ENCODE measurements at regions not wholly inside any gene's neighbourhood (a gene's known extent, or its start where the extent isn't known, plus 50 kb on each side); places are given as distances from the start of the nearest gene placed in this dataset.
"Not testable (repeated sequence)": the region's sequence is repeated elsewhere in the genome, so short reads cannot be mapped to it uniquely, and the experiment has no call there.

DNA sequence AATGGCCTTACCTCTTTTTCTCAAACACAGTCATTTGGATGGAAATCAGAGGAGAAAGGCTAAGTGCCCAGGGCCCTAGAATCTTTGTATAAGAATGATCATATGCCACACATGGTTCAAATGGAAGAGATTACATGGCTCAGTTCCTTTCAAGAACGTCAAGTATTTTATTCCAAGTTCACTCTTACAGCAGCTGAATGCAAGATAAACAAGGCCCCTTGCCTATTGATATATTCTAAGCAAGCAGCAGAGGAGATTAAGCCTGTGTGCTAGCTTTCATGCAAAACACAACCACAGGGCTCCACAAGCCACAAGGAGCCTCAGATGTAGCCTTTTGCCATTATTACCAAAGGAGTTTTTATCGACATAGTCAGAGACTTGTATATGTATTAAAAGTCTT is 55.3 kb upstream of the SLCO6A1 start:
- CTCF ChIA-PET, result no interaction called here
- Mint-ChIP-seq H3K9me3 (no peaks in the 10 kb centered on the region), H3K4me3 (no peak overlapping the region), H3K4me1 (no peaks in the 10 kb centered on the region), H3K27me3 (peaks cover 9% of the 10 kb centered on the region), H3K27ac (no peak overlapping the region), H3K36me3 (ENCODE audit: low read depth) (no peaks in the 10 kb centered on the region)
- POLR2A ChIA-PET, result no interaction called here
- DNase-seq, result no peak

DNA sequence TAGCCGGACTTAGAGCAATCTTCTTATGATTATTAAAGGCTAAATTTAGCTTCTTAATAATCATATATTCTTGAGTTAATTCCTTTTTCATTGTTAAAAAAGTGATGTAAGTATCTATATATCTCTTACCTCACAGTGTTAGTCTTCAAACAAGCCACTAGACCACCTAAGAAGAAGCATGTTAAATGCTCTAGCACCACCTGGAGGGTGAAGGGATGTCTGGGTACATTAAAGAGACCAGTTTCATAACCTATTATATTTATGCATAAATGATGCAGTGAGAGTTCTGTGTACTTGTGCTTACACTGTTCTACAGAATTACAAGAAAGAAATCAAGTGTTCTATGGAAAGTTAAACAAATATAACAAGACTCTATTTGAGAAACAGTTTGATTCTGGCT is 55.9 kb upstream of the SLCO6A1 start:
- ChIA-PET CTCF (no interaction called here), POLR2A (no interaction called here)
- H3K9me3 Mint-ChIP-seq, result no peaks in the 10 kb centered on the region
- no peak overlapping the region for H3K4me3 Mint-ChIP-seq
- peaks cover 9% of the 10 kb centered on the region for H3K27me3 Mint-ChIP-seq
- H3K4me1 Mint-ChIP-seq, result no peaks in the 10 kb centered on the region
- no peak for DNase-seq
- no peak overlapping the region for H3K27ac Mint-ChIP-seq
- no peaks in the 10 kb centered on the region for H3K36me3 Mint-ChIP-seq (ENCODE audit: low read depth)

DNA sequence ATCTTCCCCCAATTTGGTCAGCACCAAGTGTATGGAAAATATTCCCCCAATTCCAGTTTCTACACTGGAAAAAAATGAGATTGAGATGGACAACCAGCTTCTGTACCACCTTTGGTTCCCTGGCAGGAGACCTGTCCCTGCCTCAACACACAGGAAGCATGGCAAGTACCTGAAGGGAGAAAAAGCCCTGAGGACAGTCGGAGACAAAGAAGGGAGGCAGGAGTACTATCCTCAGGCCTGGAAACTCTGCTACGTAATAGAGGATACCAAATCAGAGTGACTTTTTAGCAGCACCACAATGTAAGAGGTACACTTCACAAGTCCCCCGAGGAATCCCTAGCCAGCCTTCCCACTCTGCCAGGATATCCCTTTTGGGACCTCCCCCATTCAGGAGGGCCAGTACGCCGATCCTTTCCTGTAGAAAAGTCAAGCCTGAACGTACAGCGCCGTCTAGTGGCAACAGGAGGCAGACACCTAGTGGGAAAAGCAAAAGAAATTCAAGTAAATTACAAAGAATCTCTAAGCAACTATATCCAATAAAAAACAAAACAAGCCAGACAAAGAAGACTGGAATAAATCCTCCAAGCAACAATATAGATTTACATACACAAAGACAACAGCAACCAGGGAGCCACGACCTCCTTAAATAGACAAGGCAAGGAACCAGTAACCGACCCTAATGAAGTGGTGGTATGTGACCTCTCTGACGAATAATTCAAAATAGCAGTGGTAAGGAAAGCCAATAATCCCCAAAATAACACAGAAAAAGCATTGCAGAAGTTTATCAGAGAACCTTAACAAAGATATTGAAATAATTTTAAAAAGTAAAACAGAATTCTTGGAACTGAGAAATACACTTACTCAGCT is 63.3 kb upstream of the SLCO6A1 start:
- Mint-ChIP-seq H3K4me1 (no peaks in the 10 kb centered on the region), H3K27ac (no peak overlapping the region), H3K27me3 (peaks cover 5% of the 10 kb centered on the region), H3K9me3 (no peaks in the 10 kb centered on the region), H3K4me3 (no peak overlapping the region), H3K36me3 (ENCODE audit: low read depth) (no peaks in the 10 kb centered on the region)
- peak; percentile 21 for DNase-seq
- CTCF ChIA-PET, result no interaction called here
- POLR2A ChIA-PET, result no interaction called here

DNA sequence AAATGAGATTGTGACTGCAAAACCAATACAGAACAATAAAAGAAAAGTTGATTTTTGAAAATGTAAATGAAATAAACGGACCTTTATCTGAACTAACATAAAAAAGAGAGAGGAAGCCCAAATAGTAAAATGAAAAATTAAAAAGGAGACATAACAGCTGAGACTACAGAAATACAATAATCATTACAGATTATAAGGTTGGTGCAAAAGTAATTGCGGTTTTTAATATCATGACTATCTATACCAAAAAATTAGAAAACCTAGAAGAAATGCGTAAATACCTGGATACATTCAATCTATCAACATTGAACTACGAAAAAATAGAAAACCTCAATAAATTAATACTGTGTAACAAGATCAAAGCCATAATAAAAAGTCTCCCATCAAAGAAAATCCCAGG is 71.9 kb upstream of the SLCO6A1 start:
- no peak overlapping the region for H3K4me3 Mint-ChIP-seq
- peaks cover 13% of the 10 kb centered on the region for H3K27me3 Mint-ChIP-seq
- DNase-seq, result no peak
- ChIA-PET CTCF (no interaction called here), POLR2A (no interaction called here)
- no peaks in the 10 kb centered on the region for H3K9me3 Mint-ChIP-seq
- H3K27ac Mint-ChIP-seq, result no peak overlapping the region
- no peaks in the 10 kb centered on the region for H3K4me1 Mint-ChIP-seq
- H3K36me3 Mint-ChIP-seq (ENCODE audit: low read depth), result no peaks in the 10 kb centered on the region

DNA sequence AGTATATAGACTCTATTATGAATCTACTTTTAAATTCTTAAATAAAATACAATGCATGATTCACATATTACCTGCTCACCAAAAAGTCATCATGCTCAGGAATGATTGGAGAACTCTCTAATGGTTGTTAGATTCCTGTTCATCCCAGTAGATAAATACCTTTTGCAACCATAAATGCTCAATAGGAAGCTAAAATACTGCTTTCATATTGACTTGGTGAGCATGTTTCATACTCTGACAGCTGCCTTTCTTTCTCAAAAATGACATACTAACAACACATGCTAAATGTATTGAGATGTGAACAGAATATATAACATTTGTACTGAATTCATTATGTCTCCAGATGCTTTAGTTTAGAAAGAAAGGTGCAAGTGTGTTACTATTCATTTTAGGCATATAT is 79.6 kb upstream of the SLCO6A1 start:
- Mint-ChIP-seq H3K27me3 (peaks cover 5% of the 10 kb centered on the region), H3K9me3 (no peaks in the 10 kb centered on the region), H3K27ac (no peak overlapping the region), H3K36me3 (ENCODE audit: low read depth) (no peaks in the 10 kb centered on the region), H3K4me1 (no peaks in the 10 kb centered on the region), H3K4me3 (no peak overlapping the region)
- ChIA-PET POLR2A (no interaction called here), CTCF (no interaction called here)
- DNase-seq, result no peak

DNA sequence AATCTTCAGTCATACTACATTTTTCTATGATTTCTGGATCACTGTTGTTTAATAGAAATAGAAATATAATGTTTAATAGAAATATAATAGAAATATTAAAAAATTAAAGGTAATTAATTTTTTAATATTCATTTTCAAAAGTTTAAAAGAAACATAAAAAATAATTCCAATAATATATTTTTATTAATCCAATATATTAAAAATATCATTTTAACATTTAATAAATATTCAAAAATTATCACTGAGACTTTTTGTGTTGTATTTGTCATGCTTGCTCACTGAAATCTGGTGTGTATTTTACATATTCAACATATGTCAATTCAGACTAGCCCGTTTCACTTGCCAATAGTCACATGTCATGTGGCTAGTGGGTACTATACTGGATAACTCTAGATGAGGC is 80.6 kb upstream of the SLCO6A1 start:
- no peak for DNase-seq
- H3K4me1 Mint-ChIP-seq, result no peaks in the 10 kb centered on the region
- H3K27me3 Mint-ChIP-seq, result peaks cover 5% of the 10 kb centered on the region
- H3K27ac Mint-ChIP-seq, result no peak overlapping the region
- ChIA-PET POLR2A (no interaction called here), CTCF (no interaction called here)
- H3K4me3 Mint-ChIP-seq, result no peak overlapping the region
- no peaks in the 10 kb centered on the region for H3K9me3 Mint-ChIP-seq
- no peaks in the 10 kb centered on the region for H3K36me3 Mint-ChIP-seq (ENCODE audit: low read depth)

DNA sequence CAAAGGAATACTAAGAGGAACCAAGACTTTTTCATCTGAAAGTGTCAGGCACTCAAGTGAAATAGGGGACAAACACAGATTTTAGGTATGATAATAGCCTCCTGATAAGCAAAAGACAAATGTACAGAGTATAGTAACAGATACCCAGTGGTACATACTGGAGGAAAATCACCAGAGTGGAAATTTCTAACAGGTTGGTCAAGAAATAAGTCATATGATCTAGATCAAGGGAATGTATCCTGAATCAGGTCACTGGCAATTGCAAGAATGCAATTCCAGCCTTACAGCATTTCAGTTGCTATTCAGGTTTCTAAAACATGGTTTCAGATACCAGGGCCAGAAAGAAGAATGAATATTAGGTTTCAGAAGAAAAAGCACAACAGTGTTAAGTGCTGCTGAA is 82.2 kb upstream of the SLCO6A1 start:
- no peak for DNase-seq
- no peaks in the 10 kb centered on the region for H3K4me1 Mint-ChIP-seq
- POLR2A ChIA-PET, result no interaction called here
- H3K4me3 Mint-ChIP-seq, result no peak overlapping the region
- peaks cover 5% of the 10 kb centered on the region for H3K27me3 Mint-ChIP-seq
- H3K9me3 Mint-ChIP-seq, result no peaks in the 10 kb centered on the region
- H3K27ac Mint-ChIP-seq, result no peak overlapping the region
- H3K36me3 Mint-ChIP-seq (ENCODE audit: low read depth), result no peaks in the 10 kb centered on the region
- CTCF ChIA-PET, result no interaction called here

DNA sequence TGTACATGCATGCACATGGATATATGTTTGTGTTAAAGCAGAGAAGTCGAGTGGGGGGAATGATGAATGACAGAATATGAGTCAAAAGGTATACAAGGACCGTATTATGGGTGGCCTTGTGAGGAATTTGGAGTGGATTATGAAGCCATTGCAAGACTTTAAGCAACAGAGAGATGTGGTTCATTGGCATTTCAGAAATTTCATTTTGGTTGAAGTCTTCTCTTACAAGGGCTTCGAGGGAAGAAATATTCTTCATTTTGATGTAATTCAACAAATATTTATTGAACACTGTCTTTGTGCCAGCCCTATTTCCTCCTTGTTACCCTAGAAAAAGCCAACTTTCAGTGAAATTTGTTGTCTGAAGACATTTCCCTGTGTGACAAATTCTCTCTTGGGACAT is 83.9 kb upstream of the SLCO6A1 start:
- H3K4me3 Mint-ChIP-seq, result no peak overlapping the region
- H3K9me3 Mint-ChIP-seq, result no peaks in the 10 kb centered on the region
- no peaks in the 10 kb centered on the region for H3K36me3 Mint-ChIP-seq (ENCODE audit: low read depth)
- H3K27ac Mint-ChIP-seq, result no peak overlapping the region
- DNase-seq, result no peak
- ChIA-PET POLR2A (no interaction called here), CTCF (no interaction called here)
- H3K27me3 Mint-ChIP-seq, result peaks cover 4% of the 10 kb centered on the region
- no peaks in the 10 kb centered on the region for H3K4me1 Mint-ChIP-seq

DNA sequence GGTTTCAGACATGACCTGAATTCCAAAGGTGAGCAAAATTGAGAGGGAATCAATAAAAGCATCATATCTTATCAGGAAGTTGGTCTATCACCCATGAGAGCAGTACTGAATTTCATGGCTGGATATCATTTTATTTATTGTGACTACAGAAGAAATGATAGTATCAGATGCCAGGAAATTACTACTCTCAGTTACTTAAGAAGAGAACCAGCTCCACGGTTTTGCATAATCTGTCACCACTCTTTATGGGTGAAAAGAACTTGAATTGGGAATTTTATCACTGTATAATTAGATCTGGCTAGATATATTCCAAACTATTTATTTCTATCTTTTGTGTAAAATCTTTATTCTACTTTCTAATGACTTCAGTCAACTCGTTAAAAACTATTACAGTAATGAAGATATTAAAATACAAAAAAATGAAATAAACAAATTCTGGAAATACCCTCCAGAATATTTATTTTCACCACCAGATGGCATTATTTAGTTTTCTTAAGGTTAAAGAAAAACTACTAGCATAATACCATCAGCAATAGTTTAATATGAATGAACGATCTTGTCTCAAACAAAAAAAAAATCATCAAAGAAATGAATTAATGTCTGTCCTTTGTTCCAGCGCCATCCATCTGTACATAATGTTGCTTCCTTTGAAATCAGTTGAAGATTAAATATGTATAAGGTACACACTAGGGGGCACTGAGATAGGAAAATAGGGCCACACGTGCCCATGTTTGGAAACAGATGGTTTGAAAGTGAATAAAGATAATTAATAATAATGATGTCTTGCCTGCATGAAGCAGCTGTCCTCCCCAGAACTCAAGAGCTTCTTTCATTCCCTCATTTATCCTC is 84.7 kb upstream of the SLCO6A1 start:
- Mint-ChIP-seq H3K4me1 (no peaks in the 10 kb centered on the region), H3K27me3 (peaks cover 4% of the 10 kb centered on the region), H3K27ac (no peak overlapping the region), H3K36me3 (ENCODE audit: low read depth) (no peaks in the 10 kb centered on the region), H3K9me3 (no peaks in the 10 kb centered on the region), H3K4me3 (no peak overlapping the region)
- POLR2A ChIA-PET, result no interaction called here
- CTCF ChIA-PET, result interaction anchor here (1.8 kb wide), 1 partner anchor 641 kb away, joined by 4 read pairs; no protein-coding TSS in a partner anchor
- no peak for DNase-seq

DNA sequence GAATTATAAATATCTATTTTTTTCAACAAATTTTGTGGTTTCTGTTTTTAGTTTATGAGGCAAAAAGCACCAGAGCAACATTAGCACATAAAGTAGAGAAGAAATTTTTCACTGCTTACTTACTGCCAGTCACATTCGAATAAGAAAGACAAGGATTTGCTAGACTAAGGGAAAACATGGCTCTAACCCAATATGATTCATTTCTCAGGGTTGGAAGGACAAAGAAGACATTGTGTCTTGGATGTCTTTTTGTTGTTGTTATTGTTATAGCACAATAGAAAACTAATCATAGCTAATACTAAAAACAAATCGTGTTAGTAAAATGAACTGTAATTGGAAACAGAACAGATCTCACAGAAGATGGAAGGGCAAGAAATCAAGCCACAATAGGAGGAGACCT is 90.9 kb upstream of the SLCO6A1 start:
- CTCF ChIA-PET, result no interaction called here

DNA sequence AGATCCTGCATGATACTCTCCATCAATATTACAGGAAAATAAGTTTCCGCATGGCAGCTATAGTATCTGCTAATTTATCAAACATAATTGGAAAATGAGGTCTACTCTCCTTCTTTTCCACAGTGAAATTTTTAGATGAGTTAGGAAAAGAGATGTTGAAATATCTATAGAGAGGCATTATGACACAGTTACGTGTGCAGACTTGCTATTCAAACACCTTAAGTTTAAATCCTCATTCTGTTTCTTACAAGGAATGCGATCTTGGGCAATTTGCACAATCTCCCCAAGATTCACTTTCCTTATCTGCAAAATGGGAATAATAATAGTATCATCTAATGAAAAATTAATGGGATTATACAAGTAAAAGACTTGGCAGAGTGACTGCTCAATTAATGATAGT is 91.7 kb upstream of the SLCO6A1 start:
- Mint-ChIP-seq H3K27me3 (peaks cover 1% of the 10 kb centered on the region), H3K27ac (no peak overlapping the region), H3K4me3 (no peak overlapping the region), H3K4me1 (peaks cover 10% of the 10 kb centered on the region), H3K36me3 (ENCODE audit: low read depth) (no peaks in the 10 kb centered on the region), H3K9me3 (peaks cover 4% of the 10 kb centered on the region)
- ChIA-PET CTCF (no interaction called here), POLR2A (no interaction called here)
- no peak for DNase-seq

More for the DNA sequence above, 90.9 kb upstream of the SLCO6A1 start:
- Mint-ChIP-seq H3K27me3 (peaks cover 1% of the 10 kb centered on the region), H3K4me1 (peaks cover 8% of the 10 kb centered on the region), H3K9me3 (peaks cover 4% of the 10 kb centered on the region), H3K4me3 (no peak overlapping the region), H3K36me3 (ENCODE audit: low read depth) (no peaks in the 10 kb centered on the region), H3K27ac (no peak overlapping the region)
- POLR2A ChIA-PET, result no interaction called here
- no peak for DNase-seq

DNA sequence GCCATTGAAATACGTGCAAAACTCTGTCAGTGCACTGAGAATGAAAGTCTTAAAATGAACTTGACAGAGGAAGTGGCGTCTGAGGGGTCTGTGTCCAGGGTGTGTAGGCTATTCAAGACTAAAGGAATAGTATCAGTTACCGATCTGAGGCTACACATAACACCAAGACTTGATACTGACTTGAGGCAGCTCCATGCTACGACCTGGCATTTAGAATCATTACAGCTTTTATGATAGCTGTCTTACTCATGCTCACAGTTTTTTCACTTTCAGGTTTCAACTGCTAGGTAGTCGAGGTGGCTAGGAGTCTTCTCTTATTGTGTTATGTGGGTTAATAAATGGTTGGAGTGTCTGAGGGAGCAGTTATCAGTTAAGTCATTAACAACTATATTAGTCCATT is 92.8 kb upstream of the SLCO6A1 start:
- CTCF ChIA-PET, result no interaction called here
- DNase-seq, result no peak
- Mint-ChIP-seq H3K27me3 (peaks cover 1% of the 10 kb centered on the region), H3K4me1 (peaks cover 13% of the 10 kb centered on the region), H3K36me3 (ENCODE audit: low read depth) (no peaks in the 10 kb centered on the region), H3K27ac (no peak overlapping the region), H3K4me3 (no peak overlapping the region), H3K9me3 (peaks cover 4% of the 10 kb centered on the region)
- POLR2A ChIA-PET, result no interaction called here

DNA sequence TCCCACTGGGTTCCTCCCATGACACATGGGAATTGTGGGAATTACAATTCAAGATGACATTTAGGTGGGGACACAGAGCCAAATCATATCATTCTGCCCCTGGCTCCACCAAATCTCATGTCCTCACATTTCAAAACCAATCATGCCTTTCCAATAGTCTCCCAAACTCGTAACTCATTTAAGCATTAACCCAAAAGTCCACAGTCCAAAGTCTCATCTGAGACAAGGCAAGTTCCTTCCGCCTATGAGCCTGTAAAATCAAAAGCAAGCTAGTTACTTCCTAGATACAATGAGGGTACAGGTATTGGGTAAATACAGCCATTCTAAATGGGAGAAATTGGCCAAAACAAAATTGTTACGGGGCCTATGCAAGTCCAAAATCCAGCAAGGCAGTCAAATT is 93.8 kb upstream of the SLCO6A1 start:
- CTCF ChIA-PET; POLR2A ChIA-PET; H3K9me3 Mint-ChIP-seq; H3K27me3 Mint-ChIP-seq; H3K36me3 Mint-ChIP-seq (ENCODE audit: low read depth); H3K4me3 Mint-ChIP-seq; DNase-seq; H3K27ac Mint-ChIP-seq: not testable (repeated sequence)
- peaks cover 13% of the 10 kb centered on the region for H3K4me1 Mint-ChIP-seq

DNA sequence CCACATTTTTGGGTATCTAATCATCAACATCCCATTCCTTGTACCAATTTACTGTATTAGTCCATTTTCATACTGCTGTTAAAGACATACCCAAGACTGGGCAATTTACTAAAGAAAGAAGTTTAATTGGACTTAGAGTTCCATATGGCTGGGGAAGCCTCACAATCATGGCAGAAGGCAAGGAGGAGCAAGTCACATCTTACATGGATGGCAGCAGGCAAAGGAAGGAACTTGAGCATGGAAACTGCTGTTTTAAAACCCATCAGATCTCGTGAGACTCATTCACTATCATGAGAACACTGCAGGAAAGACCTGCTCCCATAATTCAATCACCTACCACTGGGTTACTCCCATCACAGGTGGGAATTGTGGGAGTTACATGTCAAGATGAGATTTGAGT is 95.4 kb upstream of the SLCO6A1 start:
- Mint-ChIP-seq H3K9me3 (peaks cover 4% of the 10 kb centered on the region), H3K4me1 (peaks cover 13% of the 10 kb centered on the region), H3K27ac (no peak overlapping the region), H3K27me3 (no peaks in the 10 kb centered on the region), H3K36me3 (ENCODE audit: low read depth) (no peaks in the 10 kb centered on the region), H3K4me3 (no peak overlapping the region)
- POLR2A ChIA-PET, result no interaction called here
- no peak for DNase-seq
- CTCF ChIA-PET, result no interaction called here
